Activated naive CD4-positive, alpha-beta T cell treated with anti-CD3 and anti-CD28 coated beads, Interleukin-2, amount 50 U/mL, for 24 hours (primary cell): ENCODE measurements at regions not wholly inside any gene's neighbourhood (a gene's known extent, or its start where the extent isn't known, plus 50 kb on each side); places are given as distances from the start of the nearest gene placed in this dataset.

Experiments
- H3K27ac Mint-ChIP-seq: one replicate; pipeline ENCODE4 v1.8.0; 2021; ENCODE audit warnings: mild to moderate bottlenecking, mixed read lengths
- H3K27me3 Mint-ChIP-seq: one replicate; pipeline ENCODE4 v1.8.0; 2021; ENCODE audit warnings: mixed read lengths
- H3K36me3 Mint-ChIP-seq: one replicate; pipeline ENCODE4 v1.8.0; 2021; ENCODE audit warnings: mixed read lengths
- H3K4me1 Mint-ChIP-seq: one replicate; pipeline ENCODE4 v1.8.0; 2021; ENCODE audit warnings: mixed read lengths
- H3K4me3 Mint-ChIP-seq: one replicate; pipeline ENCODE4 v1.8.0; 2021; ENCODE audit warnings: mild to moderate bottlenecking, mixed read lengths
- H3K9me3 Mint-ChIP-seq: one replicate; pipeline ENCODE4 v1.8.0; 2021; ENCODE audit warnings: mixed read lengths

GRCh38 chr20:24095303-24095702 is 106.7 kb upstream of the GGTLC1 start:
- H3K9me3 Mint-ChIP-seq = no peaks in the 10 kb centered on the region
- H3K4me3 Mint-ChIP-seq = no peak overlapping the region
- H3K27me3 Mint-ChIP-seq = no peaks in the 10 kb centered on the region
- H3K27ac Mint-ChIP-seq = no peak overlapping the region
- H3K36me3 Mint-ChIP-seq = no peaks in the 10 kb centered on the region
- H3K4me1 Mint-ChIP-seq = peaks cover 10% of the 10 kb centered on the region

GRCh38 chr20:24089576-24089975 is 101.0 kb upstream of the GGTLC1 start:
- H3K27me3 Mint-ChIP-seq = no peaks in the 10 kb centered on the region
- no peaks in the 10 kb centered on the region for H3K9me3 Mint-ChIP-seq
- H3K4me1 Mint-ChIP-seq = no peaks in the 10 kb centered on the region
- no peak overlapping the region for H3K4me3 Mint-ChIP-seq
- H3K36me3 Mint-ChIP-seq = no peaks in the 10 kb centered on the region
- H3K27ac Mint-ChIP-seq = no peak overlapping the region

- no peaks in the 10 kb centered on the region for H3K27me3 Mint-ChIP-seq
- H3K9me3 Mint-ChIP-seq = no peaks in the 10 kb centered on the region
- H3K36me3 Mint-ChIP-seq = no peaks in the 10 kb centered on the region
- H3K4me1 Mint-ChIP-seq = no peaks in the 10 kb centered on the region
- H3K27ac Mint-ChIP-seq = no peak overlapping the region
- no peak overlapping the region for H3K4me3 Mint-ChIP-seq
Observed at GRCh38 chr20:24086121-24086520, 97.5 kb upstream of the GGTLC1 start.

GRCh38 chr20:24084281-24084680 is 95.7 kb upstream of the GGTLC1 start:
- H3K27me3 Mint-ChIP-seq = no peaks in the 10 kb centered on the region

GRCh38 chr20:24081077-24081476 is 92.5 kb upstream of the GGTLC1 start:
- no peaks in the 10 kb centered on the region for H3K36me3 Mint-ChIP-seq
- H3K9me3 Mint-ChIP-seq = no peaks in the 10 kb centered on the region
- no peak overlapping the region for H3K27ac Mint-ChIP-seq
- H3K4me3 Mint-ChIP-seq = no peak overlapping the region
- no peaks in the 10 kb centered on the region for H3K4me1 Mint-ChIP-seq
- no peaks in the 10 kb centered on the region for H3K27me3 Mint-ChIP-seq

More at GRCh38 chr20:24084281-24084680, 95.7 kb upstream of the GGTLC1 start:
- H3K27ac Mint-ChIP-seq = no peak overlapping the region
- no peak overlapping the region for H3K4me3 Mint-ChIP-seq
- H3K9me3 Mint-ChIP-seq = no peaks in the 10 kb centered on the region
- H3K36me3 Mint-ChIP-seq = no peaks in the 10 kb centered on the region
- no peaks in the 10 kb centered on the region for H3K4me1 Mint-ChIP-seq

- Mint-ChIP-seq H3K27ac (no peak overlapping the region), H3K9me3 (no peaks in the 10 kb centered on the region), H3K4me1 (no peaks in the 10 kb centered on the region), H3K4me3 (no peak overlapping the region), H3K36me3 (no peaks in the 10 kb centered on the region), H3K27me3 (no peaks in the 10 kb centered on the region)
Observed at GRCh38 chr20:24079661-24080412, 91.3 kb upstream of the GGTLC1 start.

- Mint-ChIP-seq H3K36me3 (peaks cover 2% of the 10 kb centered on the region), H3K4me3 (no peak overlapping the region), H3K27ac (no peak overlapping the region), H3K27me3 (no peaks in the 10 kb centered on the region), H3K4me1 (peaks cover 6% of the 10 kb centered on the region), H3K9me3 (no peaks in the 10 kb centered on the region)
Observed at GRCh38 chr20:24077145-24077544, 88.6 kb upstream of the GGTLC1 start.

- Mint-ChIP-seq H3K36me3 (peaks cover 15% of the 10 kb centered on the region), H3K4me1 (peaks cover 20% of the 10 kb centered on the region), H3K9me3 (peaks cover 23% of the 10 kb centered on the region), H3K4me3 (no peak overlapping the region), H3K27me3 (no peaks in the 10 kb centered on the region), H3K27ac (no peak overlapping the region)
Observed at GRCh38 chr20:24070679-24071078, 82.1 kb upstream of the GGTLC1 start.

GRCh38 chr20:24066076-24066700 is 77.6 kb upstream of the GGTLC1 start:
- Mint-ChIP-seq H3K27me3 (no peaks in the 10 kb centered on the region), H3K4me3 (peak overlapping the region; percentile 71), H3K9me3 (peaks cover 21% of the 10 kb centered on the region), H3K36me3 (peaks cover 10% of the 10 kb centered on the region), H3K27ac (peak overlapping the region; percentile 92), H3K4me1 (peaks cover 18% of the 10 kb centered on the region)

- no peaks in the 10 kb centered on the region for H3K27me3 Mint-ChIP-seq
- peaks cover 18% of the 10 kb centered on the region for H3K4me1 Mint-ChIP-seq
- peaks cover 2% of the 10 kb centered on the region for H3K36me3 Mint-ChIP-seq
- peaks cover 12% of the 10 kb centered on the region for H3K9me3 Mint-ChIP-seq
- H3K4me3 Mint-ChIP-seq = no peak overlapping the region
- H3K27ac Mint-ChIP-seq = peak overlapping the region; percentile 6
Observed at GRCh38 chr20:24064915-24065314, 76.3 kb upstream of the GGTLC1 start.

- H3K4me3 Mint-ChIP-seq = no peak overlapping the region
- H3K27ac Mint-ChIP-seq = no peak overlapping the region
- H3K36me3 Mint-ChIP-seq = peaks cover 2% of the 10 kb centered on the region
- no peaks in the 10 kb centered on the region for H3K27me3 Mint-ChIP-seq
- H3K9me3 Mint-ChIP-seq = peaks cover 12% of the 10 kb centered on the region
- H3K4me1 Mint-ChIP-seq = peaks cover 18% of the 10 kb centered on the region
Observed at GRCh38 chr20:24064092-24064491, 75.5 kb upstream of the GGTLC1 start.

GRCh38 chr20:24063100-24063499 is 74.5 kb upstream of the GGTLC1 start:
- Mint-ChIP-seq H3K27me3 (no peaks in the 10 kb centered on the region), H3K4me1 (peaks cover 18% of the 10 kb centered on the region), H3K27ac (no peak overlapping the region), H3K36me3 (no peaks in the 10 kb centered on the region), H3K4me3 (no peak overlapping the region), H3K9me3 (peaks cover 3% of the 10 kb centered on the region)

GRCh38 chr20:24060851-24061590 is 72.4 kb upstream of the GGTLC1 start:
- Mint-ChIP-seq H3K4me3 (no peak overlapping the region), H3K36me3 (no peaks in the 10 kb centered on the region), H3K9me3 (no peaks in the 10 kb centered on the region), H3K27me3 (no peaks in the 10 kb centered on the region), H3K4me1 (peaks cover 6% of the 10 kb centered on the region), H3K27ac (no peak overlapping the region)

- H3K36me3 Mint-ChIP-seq = no peaks in the 10 kb centered on the region
- no peak overlapping the region for H3K27ac Mint-ChIP-seq
- no peaks in the 10 kb centered on the region for H3K27me3 Mint-ChIP-seq
- no peaks in the 10 kb centered on the region for H3K4me1 Mint-ChIP-seq
- H3K9me3 Mint-ChIP-seq = no peaks in the 10 kb centered on the region
- no peak overlapping the region for H3K4me3 Mint-ChIP-seq
Observed at GRCh38 chr20:24059174-24059573, 70.6 kb upstream of the GGTLC1 start.

GRCh38 chr20:24056491-24056890 is 67.9 kb upstream of the GGTLC1 start:
- Mint-ChIP-seq H3K36me3 (no peaks in the 10 kb centered on the region), H3K9me3 (no peaks in the 10 kb centered on the region), H3K27ac (no peak overlapping the region), H3K4me1 (peaks cover 8% of the 10 kb centered on the region), H3K27me3 (no peaks in the 10 kb centered on the region), H3K4me3 (no peak overlapping the region)
